Pulmonary artery endothelial cell (primary cell): ENCODE measurements at regions not wholly inside any gene's neighbourhood (a gene's known extent, or its start where the extent isn't known, plus 50 kb on each side); places are given as distances from the start of the nearest gene placed in this dataset.
"Not testable (repeated sequence)": the region's sequence is repeated elsewhere in the genome, so short reads cannot be mapped to it uniquely, and the experiment has no call there.

Experiments used
- DNase-seq: peaks from one replicate; pipeline ENCODE4 v3.0.0-alpha.2; 2011; ENCODE audit warnings: low read depth, low spot score

DNA sequence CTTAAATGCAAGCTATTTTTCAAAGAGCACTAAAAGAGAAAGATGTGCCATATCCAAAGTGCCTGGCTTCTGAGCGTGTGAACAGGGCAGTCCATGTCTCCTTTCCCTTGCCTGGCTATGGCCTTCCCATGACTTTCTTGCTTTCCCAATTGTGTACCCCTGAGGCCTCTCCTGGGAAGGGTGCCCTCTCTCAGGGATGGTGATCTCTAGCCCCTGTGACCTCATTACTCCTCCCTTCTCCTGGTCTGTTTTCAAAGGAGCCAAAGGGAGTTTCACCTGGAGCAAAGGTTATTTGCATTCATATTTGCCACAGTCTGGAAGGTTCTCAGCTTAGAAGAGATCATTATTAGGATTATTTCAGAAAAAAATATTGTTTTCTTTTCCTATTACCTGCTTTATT is 429.4 kb upstream of the TMTC1 start:
- DNase-seq = no peak

DNA sequence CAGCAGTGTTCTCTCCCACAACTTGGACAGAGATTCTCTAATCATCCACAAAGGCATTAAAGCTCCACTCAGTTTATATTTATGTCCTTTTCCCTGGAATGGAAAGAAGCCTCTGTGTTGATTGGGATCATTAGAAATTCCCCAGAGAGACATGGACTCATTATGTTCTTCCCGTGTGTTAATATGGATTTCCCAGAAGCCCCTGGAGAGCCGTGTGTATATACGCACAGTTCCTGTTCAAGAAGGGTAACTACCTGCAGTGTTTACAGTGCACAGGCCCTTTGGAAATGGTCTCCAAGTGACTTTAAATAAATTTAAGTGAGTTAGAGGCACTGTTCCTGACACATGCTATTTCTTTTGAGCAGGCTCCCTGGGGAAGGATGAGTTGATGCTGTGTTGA is 428.0 kb upstream of the TMTC1 start:
- DNase-seq = no peak

DNA sequence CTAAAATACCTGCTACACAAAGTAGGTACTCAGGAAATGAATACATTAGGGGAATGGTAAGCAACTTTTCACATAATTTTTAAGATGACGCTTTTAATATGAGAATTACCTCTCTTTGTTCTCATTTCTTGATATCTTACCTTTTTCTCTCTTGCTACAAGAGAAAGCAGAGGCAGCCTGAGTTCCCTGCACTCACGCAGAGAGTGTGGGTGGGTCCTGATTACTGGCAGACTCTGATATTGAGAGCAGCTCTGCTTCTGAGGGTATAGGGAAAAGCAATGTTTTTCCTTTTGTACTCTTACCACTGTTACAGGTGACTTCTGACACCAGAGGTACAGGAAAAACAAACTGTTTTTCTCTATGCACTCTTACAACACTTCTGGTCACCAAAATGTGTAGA is 420.2 kb upstream of the TMTC1 start:
- no peak for DNase-seq

DNA sequence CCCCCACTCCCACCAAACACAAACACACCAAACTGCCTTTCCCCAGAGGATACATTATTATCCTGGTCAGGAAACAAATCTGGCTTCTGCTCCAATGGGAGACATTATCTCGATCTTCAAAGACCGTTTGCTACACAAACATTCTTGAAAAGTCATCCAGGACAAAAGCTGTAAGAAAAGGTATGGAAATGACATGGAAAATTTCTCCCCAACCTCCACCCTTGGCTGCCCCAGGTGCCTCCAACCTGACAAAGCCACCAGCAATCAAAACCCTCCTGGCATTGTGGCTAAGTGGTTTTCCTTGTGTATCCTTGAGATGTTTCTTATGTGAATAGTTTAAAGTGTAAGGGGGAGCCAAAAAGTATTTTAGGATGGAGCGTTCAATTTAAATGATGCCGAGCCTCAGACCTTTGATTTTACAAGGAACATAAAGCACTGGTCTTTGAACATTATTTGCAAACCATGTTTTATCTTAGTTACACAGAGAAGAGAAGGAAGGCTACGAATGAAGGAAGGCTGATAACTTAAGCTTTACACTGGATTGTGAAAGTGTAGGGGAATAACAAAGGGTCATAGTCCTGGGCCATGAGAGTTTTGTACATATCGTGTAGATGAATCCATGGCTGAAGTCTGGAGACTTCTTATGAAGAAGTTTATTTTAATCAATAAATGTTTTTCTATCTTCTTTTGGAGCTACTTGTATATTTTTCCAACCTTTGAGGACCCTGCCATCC is 418.9 kb upstream of the TMTC1 start:
- DNase-seq = no peak

DNA sequence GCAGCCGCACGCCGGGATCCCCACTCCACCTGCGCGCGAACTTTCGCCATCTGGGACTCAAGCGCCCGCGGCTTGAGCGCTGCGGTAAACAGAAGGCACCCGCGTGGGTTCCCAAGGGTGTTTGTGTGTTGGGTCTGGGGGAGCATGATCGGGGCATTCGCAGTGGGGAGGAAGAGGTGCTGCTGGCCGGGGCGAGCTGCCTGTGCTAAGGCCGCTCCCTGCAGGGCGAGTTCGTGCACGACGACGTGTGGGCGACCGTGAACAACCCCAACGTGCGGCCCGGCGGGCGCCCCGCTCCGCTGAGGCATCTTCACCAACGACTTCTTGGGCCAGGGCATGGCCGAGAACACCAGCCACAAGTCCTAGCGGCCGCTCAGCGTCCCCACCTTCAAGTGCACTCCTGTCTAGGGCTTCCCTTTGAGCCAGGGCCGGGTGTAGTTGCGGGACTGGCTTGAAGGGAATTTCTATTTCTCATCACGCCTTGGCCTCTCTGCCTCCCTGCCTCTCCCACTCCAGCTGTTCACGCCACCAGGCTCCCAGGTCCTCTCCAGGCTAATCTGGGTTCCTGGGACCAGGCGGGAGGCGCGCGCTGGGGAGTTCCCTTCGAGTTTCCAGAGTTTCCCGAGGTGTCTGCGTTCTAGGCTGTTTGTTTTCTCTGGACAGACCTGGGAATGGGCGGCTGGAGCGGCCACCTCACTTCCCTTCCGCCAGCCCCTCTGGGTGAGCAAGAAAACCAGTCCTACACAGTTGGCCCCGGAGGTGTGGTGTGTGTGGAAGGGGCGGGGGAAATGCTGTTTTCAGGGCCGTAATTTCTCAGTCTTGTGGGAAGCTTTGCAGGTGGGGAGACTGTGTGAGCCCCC is 417.8 kb upstream of the TMTC1 start:
- no peak for DNase-seq

DNA sequence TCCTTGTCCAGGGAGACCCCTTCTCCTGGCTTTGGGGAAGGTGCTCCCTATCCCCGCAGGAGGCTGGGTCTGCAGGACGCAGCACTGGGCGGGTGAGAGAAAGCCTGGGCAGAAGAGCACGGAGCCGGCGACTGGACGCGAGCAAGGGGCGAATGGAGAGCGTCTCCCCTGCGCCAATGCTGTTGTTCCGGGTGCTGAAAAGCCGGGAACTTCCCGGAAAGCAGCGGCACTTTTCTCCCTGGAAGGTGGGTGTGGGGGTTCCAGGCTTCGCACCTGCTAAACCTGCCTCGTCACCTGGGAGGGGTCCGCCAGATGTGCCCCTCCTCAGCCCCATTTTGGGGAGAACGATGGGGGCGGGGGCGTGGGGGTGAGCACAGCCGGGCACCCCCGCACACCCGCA is 417.1 kb upstream of the TMTC1 start:
- DNase-seq = no peak

DNA sequence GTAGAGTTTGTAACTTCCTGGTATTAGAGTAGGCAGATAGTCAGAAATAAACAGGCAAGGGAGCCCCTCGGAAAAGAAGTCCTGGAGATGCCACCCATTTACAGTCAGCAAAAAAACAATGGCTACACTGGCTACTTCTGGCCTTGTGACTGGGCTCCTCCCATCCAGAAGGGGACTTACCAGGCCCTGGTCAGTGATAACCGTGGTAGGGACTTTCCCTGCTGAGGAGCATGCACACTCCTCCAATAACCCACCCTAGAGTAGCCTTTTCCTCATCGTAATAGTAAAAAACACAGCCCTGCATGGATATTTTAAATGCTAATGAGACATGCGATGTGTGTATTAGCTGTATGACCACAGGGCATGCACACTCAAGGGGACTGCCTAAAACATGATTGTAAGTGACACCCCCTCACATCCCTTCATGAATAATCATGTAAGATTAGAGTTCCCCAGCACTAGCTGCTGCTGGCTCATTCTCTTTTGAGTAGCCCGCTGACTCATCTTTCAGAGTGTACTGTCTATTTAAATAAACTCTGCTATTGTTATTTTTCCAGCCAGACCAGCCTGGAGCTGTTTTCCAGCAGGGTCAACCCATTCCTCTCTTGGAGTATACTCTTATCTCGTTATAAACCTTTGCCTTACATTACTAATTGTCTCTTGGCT is 413.8 kb upstream of the TMTC1 start:
- no peak for DNase-seq

DNA sequence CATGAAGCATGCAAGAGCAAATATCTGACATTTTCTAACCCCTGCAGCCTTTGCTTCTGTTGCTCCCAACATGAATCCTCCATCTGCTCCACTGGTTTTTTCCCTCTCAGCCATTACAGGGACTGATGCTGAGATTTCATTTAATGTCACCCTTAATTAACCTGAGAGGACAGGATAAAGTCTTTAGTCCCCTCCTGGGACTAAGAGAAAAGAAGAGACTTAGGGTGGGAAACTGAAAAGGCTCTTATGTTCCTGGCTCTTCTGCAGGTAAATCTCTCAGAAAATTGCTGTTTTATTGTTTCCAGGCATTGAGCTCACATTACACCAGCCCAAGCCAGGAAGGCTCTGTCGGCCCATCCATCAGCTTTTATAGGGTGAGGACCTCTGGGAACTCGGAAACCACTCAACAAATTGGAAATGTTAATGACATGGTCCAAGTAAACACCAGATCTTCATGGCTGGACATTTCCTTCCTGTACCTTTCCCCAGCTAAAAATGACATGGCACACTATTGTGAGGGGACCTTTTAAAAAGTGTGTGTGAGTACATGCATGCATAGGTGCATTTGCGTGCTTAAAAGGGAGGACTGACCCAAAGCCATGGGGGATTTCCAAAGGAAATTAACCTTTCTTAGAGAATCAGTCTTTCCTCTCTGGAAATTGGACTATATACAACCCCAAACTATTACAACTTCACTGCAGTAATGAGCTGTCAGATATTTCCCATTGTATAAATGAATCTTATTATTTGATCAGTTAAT is 408.1 kb upstream of the TMTC1 start:
- DNase-seq = no peak

DNA sequence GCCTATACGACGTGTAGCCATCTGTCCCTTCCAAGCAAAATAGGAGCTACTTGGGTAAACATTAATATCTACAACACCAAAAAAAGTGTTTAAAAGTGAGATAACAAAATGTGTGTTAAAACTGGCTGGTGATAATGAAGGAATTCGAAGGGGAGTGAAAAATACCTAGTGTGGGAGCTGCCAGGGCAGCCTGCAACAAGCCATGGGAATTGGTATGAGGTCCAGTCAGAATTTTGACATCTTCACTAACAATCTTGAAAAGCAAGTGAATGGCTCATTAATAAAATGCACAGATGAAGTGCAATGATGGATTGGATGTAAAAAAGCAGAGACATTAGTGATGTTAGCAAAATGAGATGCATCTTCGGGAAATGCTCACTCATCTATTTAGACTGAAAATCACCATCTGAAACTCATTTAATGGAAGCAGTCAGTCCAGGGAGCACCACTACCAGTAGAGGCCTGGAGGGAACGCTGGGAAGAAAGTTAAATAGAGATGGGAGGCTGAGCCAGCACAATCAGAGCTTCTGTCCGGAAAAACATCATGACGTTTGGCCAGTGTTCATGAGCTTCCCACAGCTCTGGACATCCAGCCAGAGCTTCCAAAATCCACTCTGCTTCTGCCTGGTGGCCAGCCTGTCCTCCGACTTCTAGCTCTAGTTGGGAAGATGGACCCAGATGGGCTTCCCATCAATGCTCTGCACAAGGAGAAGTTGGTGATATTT is 405.0 kb upstream of the TMTC1 start:
- no peak for DNase-seq

DNA sequence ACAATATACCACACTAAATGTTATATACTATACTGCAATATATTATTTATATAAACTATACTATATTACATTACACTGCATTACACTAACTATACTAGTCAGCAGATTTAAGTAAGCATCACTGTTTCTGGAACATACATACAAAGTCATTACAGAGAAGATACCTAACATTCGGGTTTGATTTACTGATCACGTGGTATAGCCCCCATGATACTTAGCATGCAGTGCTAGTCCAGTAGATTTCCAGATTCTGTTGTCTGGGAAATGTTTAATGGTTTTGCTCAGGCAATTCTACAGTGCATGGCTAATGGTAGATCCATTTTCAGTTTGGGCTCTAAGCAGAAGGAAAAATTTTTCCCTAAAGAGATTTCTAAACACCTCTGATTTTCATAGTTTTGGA is 403.7 kb upstream of the TMTC1 start:
- no peak for DNase-seq

DNA sequence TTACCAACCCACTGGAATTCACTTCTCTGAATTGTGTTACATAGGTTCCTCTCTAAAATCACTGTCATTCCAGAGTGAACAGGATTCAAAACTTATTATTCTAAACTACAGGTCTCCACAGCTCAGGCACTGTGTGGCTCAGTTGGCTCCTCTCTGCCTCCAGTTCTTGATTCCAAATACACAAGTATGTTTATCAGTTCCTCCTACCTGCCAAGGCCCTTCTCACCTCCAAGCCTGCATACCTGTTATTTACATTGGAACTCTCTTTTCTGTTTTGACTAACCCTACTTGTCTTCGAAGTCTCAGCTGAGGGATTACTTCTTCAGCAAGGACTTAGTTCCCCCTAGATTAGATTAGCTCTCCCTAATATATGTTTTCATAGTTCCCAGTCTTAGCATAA is 397.6 kb upstream of the TMTC1 start:
- no peak for DNase-seq

DNA sequence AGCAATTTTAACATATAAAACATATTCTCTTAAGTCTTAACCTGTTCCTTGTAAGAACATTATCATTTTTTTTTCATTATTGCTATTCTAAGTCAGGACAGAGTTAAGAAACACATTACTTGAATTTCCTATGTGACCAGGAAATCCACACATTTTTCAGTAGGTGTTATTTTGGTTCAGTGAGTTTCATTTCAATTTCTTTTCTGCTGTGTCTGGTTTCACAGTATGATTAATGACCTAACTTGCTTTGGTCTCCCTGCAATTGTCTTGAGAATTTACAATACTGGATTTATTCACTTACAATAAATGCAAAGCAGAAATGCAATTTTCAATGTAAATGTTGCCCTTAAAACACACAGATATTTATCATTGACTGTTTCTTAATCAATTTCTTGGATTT is 396.9 kb upstream of the TMTC1 start:
- no peak for DNase-seq

DNA sequence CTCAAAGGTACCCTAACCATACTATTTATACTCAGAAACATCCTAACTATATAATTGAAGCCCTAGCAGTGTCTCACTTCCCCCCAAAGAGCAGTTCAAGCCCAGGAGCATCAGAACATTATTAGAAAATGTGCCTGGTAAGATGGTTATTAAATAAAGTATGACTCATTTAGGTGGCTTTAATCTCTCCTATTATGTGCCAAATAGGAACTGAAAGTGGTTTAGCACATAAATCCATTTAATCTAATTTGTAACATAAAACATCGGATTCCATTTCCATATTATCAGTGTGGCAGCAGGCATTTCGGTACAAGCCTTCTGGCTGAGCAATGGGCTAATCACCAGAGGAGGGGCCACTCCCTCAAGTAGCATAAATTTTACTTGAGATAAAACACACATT is 395.2 kb upstream of the TMTC1 start:
- DNase-seq = no peak

DNA sequence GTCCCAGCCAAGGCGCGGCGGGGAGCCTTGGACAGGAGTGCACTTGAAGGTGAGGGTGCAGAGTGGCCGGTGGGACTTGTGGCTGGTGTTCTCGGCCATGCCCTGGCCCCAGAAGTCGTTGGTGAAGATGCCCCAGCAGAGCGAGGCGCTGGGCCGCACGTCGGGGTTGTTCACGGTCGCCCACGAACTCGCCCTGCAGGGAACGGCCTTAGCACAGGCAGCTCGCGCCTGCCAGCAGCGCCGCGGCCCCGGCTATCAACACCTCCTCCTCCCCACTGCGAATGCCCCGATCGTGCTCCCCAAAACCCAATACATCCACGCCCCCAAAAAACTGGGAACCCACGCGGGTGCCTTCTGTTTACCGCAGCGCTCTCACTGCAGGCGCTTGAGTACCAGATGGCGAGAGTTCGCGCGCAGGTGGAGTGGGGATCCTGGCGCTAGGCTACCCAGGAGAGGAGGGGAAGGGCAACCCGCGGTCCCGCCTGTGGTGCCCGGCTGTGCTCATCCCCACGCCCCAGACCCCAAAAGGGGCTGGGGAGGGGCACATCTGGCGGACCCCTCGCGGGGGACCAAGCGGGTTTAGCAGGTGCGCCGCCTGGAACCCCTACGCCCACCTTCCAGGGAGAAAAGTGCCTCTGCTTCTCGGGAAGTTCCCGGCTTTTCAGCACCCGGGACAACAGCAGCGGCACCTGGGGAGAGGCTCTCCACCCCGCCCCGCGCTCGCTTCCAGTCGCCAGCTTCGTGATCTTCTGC is 386.3 kb upstream of the TMTC1 start:
- DNase-seq = no peak

DNA sequence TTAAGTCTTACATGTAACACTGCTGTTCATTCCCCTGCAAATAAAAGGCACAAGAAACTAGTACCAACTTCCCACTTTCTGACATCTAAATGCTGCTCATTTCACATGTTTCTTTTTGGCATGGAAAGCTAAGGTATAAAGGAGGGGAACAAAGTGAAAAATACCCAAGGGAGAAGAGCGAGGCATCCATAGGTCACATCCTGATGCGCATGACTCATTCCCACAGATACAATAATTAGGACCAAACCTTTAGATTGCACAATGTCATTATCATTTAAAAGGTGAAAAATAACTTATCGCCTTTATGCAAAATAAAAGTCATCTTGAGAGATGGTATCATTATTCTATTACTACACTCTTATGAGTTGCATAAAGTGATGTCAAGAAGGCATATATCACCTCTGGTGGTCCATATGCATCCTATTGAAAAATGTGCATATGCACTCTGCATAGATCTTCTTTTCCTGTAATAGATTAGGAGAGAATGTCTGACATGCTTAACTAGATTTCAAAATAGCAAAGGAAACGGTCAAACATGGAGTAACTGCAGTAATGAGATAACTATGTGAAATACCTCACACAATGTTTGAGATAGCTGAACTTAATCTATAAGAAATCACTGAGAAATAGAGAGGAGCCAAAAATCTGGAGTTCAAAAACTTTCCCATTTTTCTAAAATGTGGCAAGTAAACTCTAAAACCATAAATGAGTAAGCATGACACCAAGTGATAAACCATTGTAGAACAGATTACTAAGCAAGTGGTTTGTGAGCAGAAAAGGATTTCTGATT is 382.5 kb upstream of the TMTC1 start:
- no peak for DNase-seq

DNA sequence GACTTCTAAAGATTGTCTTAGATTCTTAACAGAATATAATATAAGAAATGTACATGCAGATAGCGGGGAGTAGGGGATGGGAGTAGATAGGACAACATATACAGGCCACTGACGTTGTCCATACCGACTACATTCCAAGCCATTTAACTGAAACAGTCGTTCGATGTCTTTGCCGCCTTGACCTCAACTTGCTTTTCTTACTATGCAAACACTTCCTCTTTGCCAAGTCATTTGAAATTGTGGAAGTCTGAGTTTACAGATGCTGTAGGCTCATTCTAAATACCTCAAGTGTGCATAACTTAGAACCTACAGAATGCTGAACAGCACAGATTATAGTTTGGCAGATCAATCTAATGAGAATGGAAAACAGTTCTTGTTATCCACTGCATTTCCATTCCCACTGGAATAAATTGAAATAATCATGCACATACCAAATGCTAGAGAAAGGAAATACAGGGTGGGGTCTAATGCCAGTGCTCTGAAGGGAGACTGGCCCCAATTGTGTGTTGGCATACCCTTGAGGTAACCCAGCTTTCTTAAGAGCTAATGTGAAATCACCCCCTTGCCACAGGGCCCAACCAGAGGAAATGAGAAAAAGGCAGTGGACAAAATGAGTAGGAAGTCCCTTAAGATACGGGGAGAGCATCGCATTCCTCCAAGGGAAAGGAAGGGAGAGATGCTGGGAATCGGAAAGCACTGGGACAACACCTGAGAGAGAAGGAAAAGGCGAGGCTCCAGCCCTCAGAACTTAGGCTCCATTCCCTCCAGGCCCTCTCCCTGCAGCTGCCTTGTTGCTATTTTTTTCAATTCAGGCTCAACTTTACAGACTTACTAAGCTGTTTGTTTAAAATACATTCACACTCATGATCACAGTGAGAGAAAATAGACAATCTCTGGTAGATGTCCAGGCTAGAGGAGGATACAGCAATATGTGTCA is 380.9 kb upstream of the TMTC1 start:
- no peak for DNase-seq

DNA sequence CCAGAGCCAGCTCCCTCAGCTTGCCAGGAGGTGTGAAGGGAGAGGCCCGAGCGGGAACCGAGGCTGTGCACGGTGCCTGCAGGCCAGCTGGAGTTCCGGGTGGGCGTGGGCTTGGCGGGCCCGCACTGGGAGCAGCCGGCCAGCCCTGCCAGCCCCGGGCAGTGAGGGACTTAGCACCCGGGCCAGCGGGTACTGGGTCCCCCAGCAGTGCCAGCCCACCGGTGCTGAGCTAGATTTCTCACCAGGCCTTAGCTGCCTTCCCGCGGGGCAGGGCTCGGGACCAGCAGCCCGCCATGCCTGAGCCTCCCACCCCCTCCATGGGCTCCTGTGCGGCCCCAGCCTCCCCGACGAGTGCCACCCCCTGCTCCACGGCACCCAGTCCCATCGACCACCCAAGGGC is 373.1 kb upstream of the TMTC1 start:
- not testable (repeated sequence) for DNase-seq

DNA sequence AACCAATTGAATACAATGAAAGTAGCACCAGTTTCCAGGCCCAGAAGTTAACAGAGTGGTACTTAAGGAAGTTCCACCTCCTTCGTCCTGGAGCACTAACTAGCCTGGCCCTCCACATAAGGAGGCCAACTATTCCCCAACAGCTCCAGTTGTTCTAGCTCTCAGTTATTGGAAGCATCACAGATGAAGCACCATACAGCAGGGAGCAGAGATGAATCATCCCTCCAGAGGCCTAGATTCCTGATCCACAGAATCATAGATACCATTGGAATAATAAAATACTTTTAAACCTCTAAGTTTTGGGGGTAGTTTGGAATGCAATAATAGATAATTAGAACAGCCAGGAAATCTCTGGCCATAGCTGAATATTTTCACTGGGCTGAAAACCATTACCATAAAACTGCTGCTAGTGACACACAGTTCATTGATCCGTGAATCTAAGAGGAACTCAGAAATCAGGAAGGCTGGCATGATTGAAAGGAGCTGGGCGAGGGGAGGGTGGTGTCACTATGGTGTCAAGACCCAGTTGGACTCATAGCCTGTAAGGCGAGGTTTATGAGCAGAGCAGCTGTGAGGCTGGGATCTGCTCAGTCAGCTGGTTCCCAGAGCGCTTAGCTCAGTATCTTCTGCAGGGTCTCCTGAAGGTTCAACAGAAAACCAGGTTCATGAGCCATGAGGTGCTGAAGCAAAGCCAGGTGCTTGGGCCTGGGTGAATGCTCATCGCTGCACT is 371.4 kb upstream of the TMTC1 start:
- DNase-seq = no peak
